HCT116 (cell line): ENCODE measurements at regions not wholly inside any gene's neighbourhood (a gene's known extent, or its start where the extent isn't known, plus 50 kb on each side); places are given as distances from the start of the nearest gene placed in this dataset.

Experiments
- ATAC-seq: fragments of 200-7000 bp; cut with Tn5 transposase; 2 replicates; pipeline ENCODE4 v1.9.1; 2020; ENCODE audit warnings: mild to moderate bottlenecking, moderate library complexity
- BruUV-seq: library from RNA; stranded (reverse); fragments of 400-500 nt; replicated peaks from 2 replicates; lab custom pipeline; 2021; lab: Mats Ljungman, UMichigan
- CTCF ChIA-PET: fragments of 300-600 bp; sonication (Branson Sonifier 250); formaldehyde crosslinking; loops from one replicate; lab custom pipeline; 2021; ENCODE audit warnings: antibody characterized with exemption; lab: Charles Lee
- POLR2A ChIA-PET: fragments of 300-600, 350-600 bp; sonication (Branson Sonifier 250); formaldehyde crosslinking; loops from one replicate; lab custom pipeline; 2021; ENCODE audit warnings: antibody characterized with exemption; lab: Charles Lee
- RAD21 ChIA-PET, 2 experiments: fragments of 300-600 bp; sonication (Branson Sonifier 250); formaldehyde crosslinking; loops; one replicate each; lab custom pipeline; 2023; ENCODE audit warnings: low total read pairs in 2 of 2; ENCODE audit not compliant: uncharacterized antibody in 2 of 2, unreplicated experiment in 2 of 2, low non-redundant PET in 1 of 2; lab: Charles Lee
- DNase-seq: peaks from one replicate; pipeline ENCODE4 v3.0.0-alpha.2; 2010; ENCODE audit warnings: low read depth, low spot score
- H2AFZ ChIP-seq: fragments of 200-600 bp; shearing (Covaris generic), sonication (generic); 2 replicates; pipeline ENCODE4 v1.6.1; 2017; ENCODE audit warnings: low read depth, mixed run types, mixed read lengths, antibody characterized with exemption, low read length; ENCODE audit not compliant: poor library complexity, severe bottlenecking
- H3K27ac ChIP-seq: 2 replicates; pipeline ENCODE4 v1.5.1; 2012; ENCODE audit warnings: low read depth, low read length
- H3K27me3 ChIP-seq: fragments of 200-600 bp; sonication (generic); 2 replicates; pipeline ENCODE4 v1.6.1; 2016; ENCODE audit warnings: mixed run types, low read length, mixed read lengths; ENCODE audit not compliant: insufficient read depth
- H3K36me3 ChIP-seq, 2 experiments: fragments of 200-500 bp in 1 of 2; fragments of 200-600 bp in 1 of 2; sonication (Bioruptor generic) in 1 of 2; sonication (generic) in 1 of 2; 2 replicates each; pipeline versions ENCODE4 v1.5.1 to v1.6.1; 2014 to 2016; ENCODE audit warnings: low read length in 2 of 2, inconsistent platforms in 1 of 2, mixed read lengths in 1 of 2, mixed run types in 1 of 2; ENCODE audit not compliant: insufficient read depth in 2 of 2, control insufficient read depth in 1 of 2
- H3K4me1 ChIP-seq, 2 experiments: fragments of 200-600 bp in 1 of 2; sonication (generic) in 1 of 2; 2 replicates each; pipeline versions ENCODE4 v1.5.1 to v1.6.1; 2012 to 2017; ENCODE audit warnings: low read length in 2 of 2, inconsistent platforms in 1 of 2, mild to moderate bottlenecking in 1 of 2, mixed read lengths in 1 of 2, mixed run types in 1 of 2, moderate library complexity in 1 of 2; ENCODE audit not compliant: insufficient read depth in 2 of 2, control insufficient read depth in 1 of 2
- H3K4me2 ChIP-seq: fragments of 200-600 bp; sonication (generic); 2 replicates; pipeline ENCODE4 v1.6.1; 2017; ENCODE audit warnings: mixed run types, low read length, mixed read lengths
- H3K4me3 ChIP-seq, 2 experiments: fragments of 200-600 bp in 1 of 2; sonication (generic) in 1 of 2; replicated peaks in 1 of 2; 2 replicates each; pipeline ENCODE4 v1.5.1; 2011 to 2016; ENCODE audit warnings: low read length in 2 of 2, control low read depth in 1 of 2, low read depth in 1 of 2, mild to moderate bottlenecking in 1 of 2, mixed read lengths in 1 of 2, mixed run types in 1 of 2
- H3K79me2 ChIP-seq: fragments of 200-600 bp; sonication (generic); 2 replicates; pipeline ENCODE4 v1.6.1; 2017; ENCODE audit warnings: mild to moderate bottlenecking, mixed run types, low read length, moderate library complexity, mixed read lengths; ENCODE audit not compliant: insufficient read depth
- H3K9ac ChIP-seq: fragments of 200-600 bp; sonication (generic); 2 replicates; pipeline ENCODE4 v1.6.1; 2016; ENCODE audit warnings: low read length, mixed read lengths
- H3K9me2 ChIP-seq: fragments of 200-600 bp; sonication (generic), shearing (Covaris generic); 2 replicates; pipeline ENCODE4 v1.6.1; 2017; ENCODE audit warnings: mixed run types, mild to moderate bottlenecking, moderate library complexity; ENCODE audit not compliant: insufficient read depth
- H3K9me3 ChIP-seq, 2 experiments: fragments of 200-500 bp in 1 of 2; fragments of 200-600 bp in 1 of 2; sonication (Bioruptor generic) in 1 of 2; sonication (generic) in 1 of 2; 2 replicates each; pipeline ENCODE4 v1.6.1; 2014 to 2017; ENCODE audit warnings: low read length in 2 of 2, mixed read lengths in 2 of 2, inconsistent platforms in 1 of 2, low read depth in 1 of 2, mild to moderate bottlenecking in 1 of 2, mixed run types in 1 of 2, moderate library complexity in 1 of 2; ENCODE audit not compliant: control insufficient read depth in 1 of 2, insufficient read depth in 1 of 2
- H4K20me1 ChIP-seq: fragments of 200-600 bp; sonication (generic), shearing (Covaris generic); 2 replicates; pipeline ENCODE4 v1.6.1; 2017; ENCODE audit warnings: mixed run types, mild to moderate bottlenecking, moderate library complexity; ENCODE audit not compliant: insufficient read depth
- POLR2A ChIP-seq: IDR thresholded peaks from 2 replicates; pipeline ENCODE4 v1.7.0; 2011; ENCODE audit warnings: borderline replicate concordance; ENCODE audit not compliant: insufficient read depth, insufficient read length; ENCODE audit errors: extremely low read depth
- POLR2AphosphoS5 ChIP-seq: IDR thresholded peaks from 2 replicates; pipeline ENCODE4 v1.6.1; 2011; ENCODE audit warnings: mild to moderate bottlenecking, low read depth, low read length, moderate library complexity
- SIN3A ChIP-seq: IDR thresholded peaks from 2 replicates; pipeline ENCODE4 v1.6.1; 2012; ENCODE audit warnings: low read depth
- SP1 ChIP-seq: IDR thresholded peaks from 2 replicates; pipeline ENCODE4 v1.6.1; 2012; ENCODE audit warnings: low read depth
- SRF ChIP-seq: IDR thresholded peaks from 2 replicates; pipeline ENCODE4 v1.6.1; 2012; ENCODE audit warnings: low read depth
- TCF7L2 ChIP-seq: IDR thresholded peaks from 2 replicates; pipeline ENCODE4 v1.7.0; 2011; ENCODE audit warnings: borderline replicate concordance, inconsistent platforms; ENCODE audit not compliant: insufficient read depth, insufficient read length; ENCODE audit errors: extremely low read depth
- ZFX ChIP-seq: fragments of 450-650 bp; IDR thresholded peaks from 2 replicates; pipeline ENCODE4 v1.6.1; 2017
- intact Hi-C: fragments of 100-400 bp; cut with micrococcal nuclease; formaldehyde crosslinking; loops from 2 replicates; pipeline ENCODE4 v1.10.0; 2022
- TF ChIP-seq, protein P1 (sequence below): IDR thresholded peaks from 2 replicates; pipeline ENCODE4 v1.6.1; 2011; ENCODE audit warnings: mild to moderate bottlenecking, low read length, moderate library complexity; ENCODE audit not compliant: insufficient replicate concordance; ENCODE audit errors: extremely low read depth

DNA sequence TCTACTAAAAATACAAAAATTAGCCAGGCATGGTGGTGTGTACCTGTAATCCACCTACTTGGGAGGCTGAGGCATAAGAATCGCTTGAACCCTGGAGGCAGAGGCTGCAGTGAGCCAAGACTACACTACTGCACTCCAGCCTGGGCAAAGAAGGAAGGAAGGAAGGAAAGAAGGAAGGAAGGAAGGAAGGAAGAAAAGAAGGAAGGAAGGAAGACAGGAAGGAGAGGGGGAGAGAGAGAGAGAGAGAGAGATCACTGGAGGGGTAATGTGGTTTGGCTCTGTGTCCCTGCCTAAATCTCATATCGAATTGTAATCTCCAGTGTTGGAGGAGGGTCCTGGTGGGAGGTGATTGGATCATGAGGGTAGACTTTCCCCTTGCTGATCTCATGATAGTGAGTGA is 165.5 kb downstream of the KCTD15 start:
- Histone ChIP-seq H3K27me3 (no peaks in the 10 kb centered on the region), H3K4me2 (no peak overlapping the region), H3K9me2 (no peaks in the 10 kb centered on the region), H4K20me1 (no peaks in the 10 kb centered on the region), H3K9me3 (no peaks in the 10 kb centered on the region), H3K27ac (no peak overlapping the region), H2AFZ (no peak overlapping the region), H3K36me3 (no peaks in the 10 kb centered on the region)
- no TSS peak for BruUV-seq
- POLR2A ChIA-PET, result no interaction called here
- CTCF ChIA-PET, result no interaction called here
- intact Hi-C loops, result no loop called here
- RAD21 ChIA-PET, result no interaction called here
- TF ChIP-seq SP1, result no peak
- TF ChIP-seq ZFX, result no peak
- TF ChIP-seq TCF7L2, result no peak
- TF ChIP-seq, protein P1, sequence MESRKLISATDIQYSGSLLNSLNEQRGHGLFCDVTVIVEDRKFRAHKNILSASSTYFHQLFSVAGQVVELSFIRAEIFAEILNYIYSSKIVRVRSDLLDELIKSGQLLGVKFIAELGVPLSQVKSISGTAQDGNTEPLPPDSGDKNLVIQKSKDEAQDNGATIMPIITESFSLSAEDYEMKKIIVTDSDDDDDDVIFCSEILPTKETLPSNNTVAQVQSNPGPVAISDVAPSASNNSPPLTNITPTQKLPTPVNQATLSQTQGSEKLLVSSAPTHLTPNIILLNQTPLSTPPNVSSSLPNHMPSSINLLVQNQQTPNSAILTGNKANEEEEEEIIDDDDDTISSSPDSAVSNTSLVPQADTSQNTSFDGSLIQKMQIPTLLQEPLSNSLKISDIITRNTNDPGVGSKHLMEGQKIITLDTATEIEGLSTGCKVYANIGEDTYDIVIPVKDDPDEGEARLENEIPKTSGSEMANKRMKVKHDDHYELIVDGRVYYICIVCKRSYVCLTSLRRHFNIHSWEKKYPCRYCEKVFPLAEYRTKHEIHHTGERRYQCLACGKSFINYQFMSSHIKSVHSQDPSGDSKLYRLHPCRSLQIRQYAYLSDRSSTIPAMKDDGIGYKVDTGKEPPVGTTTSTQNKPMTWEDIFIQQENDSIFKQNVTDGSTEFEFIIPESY, result no peak
- no peak for TF ChIP-seq POLR2AphosphoS5
- no peak for TF ChIP-seq POLR2A
- TF ChIP-seq SIN3A, result no peak
- TF ChIP-seq, all 23 proteins: peak for 0
- no peak for ATAC-seq
- Histone ChIP-seq H3K4me1 (no peaks in the 10 kb centered on the region), H3K79me2 (no peaks in the 10 kb centered on the region), H3K9ac (no peak overlapping the region), H3K4me3 (no peak overlapping the region)
- DNase-seq, result no peak

DNA sequence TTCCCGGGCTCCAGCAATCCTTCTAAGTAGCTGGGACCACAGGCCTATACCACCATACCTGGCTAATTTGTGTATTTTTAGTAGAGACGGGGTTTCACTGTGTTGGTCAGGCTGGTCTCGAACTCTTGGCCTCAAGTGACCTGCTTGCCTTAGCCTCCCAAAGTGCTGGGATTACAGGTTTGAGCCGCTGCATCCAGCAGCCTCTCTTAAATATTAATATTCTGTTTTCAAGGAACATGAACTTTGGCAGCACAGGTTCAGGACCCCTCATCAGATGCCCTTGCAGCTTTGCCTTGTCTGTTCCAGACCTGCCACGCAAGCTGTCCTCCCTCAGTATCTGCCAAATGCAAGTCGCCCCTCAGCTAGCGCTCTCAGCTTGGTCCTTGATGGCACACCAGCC is 166.8 kb downstream of the KCTD15 start:
- no peaks in the 10 kb centered on the region for H3K9me2 ChIP-seq
- H3K4me3 ChIP-seq, result no peak overlapping the region
- no peak overlapping the region for H3K4me2 ChIP-seq
- no peaks in the 10 kb centered on the region for H3K9me3 ChIP-seq
- H3K9ac ChIP-seq, result no peak overlapping the region
- H3K27me3 ChIP-seq, result no peaks in the 10 kb centered on the region
- no peak overlapping the region for H3K27ac ChIP-seq
- no peak for TF ChIP-seq SRF
- TF ChIP-seq, protein P1, result no peak
- intact Hi-C loops, result no loop called here
- no peaks in the 10 kb centered on the region for H3K36me3 ChIP-seq
- no peak overlapping the region for H2AFZ ChIP-seq
- no TSS peak for BruUV-seq
- H3K4me1 ChIP-seq, result no peaks in the 10 kb centered on the region
- ATAC-seq (no peak), DNase-seq (no peak)
- H3K79me2 ChIP-seq, result no peaks in the 10 kb centered on the region
- CTCF ChIA-PET, result no interaction called here
- RAD21 ChIA-PET, result no interaction called here
- no peaks in the 10 kb centered on the region for H4K20me1 ChIP-seq
- POLR2A ChIA-PET, result no interaction called here
